ENCODE measurements at regions not wholly inside any gene's neighbourhood (a gene's known extent, or its start where the extent isn't known, plus 50 kb on each side); places are given as distances from the start of the nearest gene placed in this dataset.

GRCh38 chr10:128709686-128710085 lies 583.5 kb upstream of the MKI67 start:
- TF ChIP-seq CTCF (IDR thresholded peaks at IDR 0.05): no peak
- TF ChIP-seq POLR2A (IDR thresholded peaks at IDR 0.05): no peak
